ENCODE measurements at regions not wholly inside any gene's neighbourhood (a gene's known extent, or its start where the extent isn't known, plus 50 kb on each side); places are given as distances from the start of the nearest gene placed in this dataset. TPM values are rescaled to one million over a fixed set of nuclear protein-coding genes. Genes with fewer than 3 reads are reported as not detected.

DNA sequence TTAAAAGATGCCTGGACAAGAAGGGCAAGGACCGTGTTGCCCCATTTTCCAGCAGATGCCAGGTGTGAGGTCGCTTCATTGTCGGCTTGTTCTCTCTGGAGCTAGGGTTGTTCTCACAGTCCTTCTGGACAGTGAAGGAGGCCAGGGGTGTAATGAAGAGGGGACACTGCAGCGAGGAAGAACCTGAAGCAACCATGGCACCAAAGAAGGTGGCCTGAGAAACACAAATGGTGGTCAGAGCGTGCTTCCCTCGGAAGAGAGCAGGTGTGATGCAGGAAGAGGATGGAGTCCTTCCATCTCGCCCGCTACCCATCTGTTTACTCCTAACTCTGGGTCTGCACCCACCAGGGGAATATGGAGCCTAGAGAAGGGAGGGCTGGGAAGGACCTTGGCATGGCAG lies 50.3 kb upstream of the TWIST2 start:
- DNase-seq (ENCODE audit: low read depth): no peak
- H3K4me3 ChIP-seq (ENCODE audit: low read depth, low read length): no peak overlapping the region
- TF ChIP-seq, protein P1, sequence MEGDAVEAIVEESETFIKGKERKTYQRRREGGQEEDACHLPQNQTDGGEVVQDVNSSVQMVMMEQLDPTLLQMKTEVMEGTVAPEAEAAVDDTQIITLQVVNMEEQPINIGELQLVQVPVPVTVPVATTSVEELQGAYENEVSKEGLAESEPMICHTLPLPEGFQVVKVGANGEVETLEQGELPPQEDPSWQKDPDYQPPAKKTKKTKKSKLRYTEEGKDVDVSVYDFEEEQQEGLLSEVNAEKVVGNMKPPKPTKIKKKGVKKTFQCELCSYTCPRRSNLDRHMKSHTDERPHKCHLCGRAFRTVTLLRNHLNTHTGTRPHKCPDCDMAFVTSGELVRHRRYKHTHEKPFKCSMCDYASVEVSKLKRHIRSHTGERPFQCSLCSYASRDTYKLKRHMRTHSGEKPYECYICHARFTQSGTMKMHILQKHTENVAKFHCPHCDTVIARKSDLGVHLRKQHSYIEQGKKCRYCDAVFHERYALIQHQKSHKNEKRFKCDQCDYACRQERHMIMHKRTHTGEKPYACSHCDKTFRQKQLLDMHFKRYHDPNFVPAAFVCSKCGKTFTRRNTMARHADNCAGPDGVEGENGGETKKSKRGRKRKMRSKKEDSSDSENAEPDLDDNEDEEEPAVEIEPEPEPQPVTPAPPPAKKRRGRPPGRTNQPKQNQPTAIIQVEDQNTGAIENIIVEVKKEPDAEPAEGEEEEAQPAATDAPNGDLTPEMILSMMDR (IDR thresholded peaks at IDR 0.05; ENCODE audit: insufficient read depth, low read depth, low read length): no peak

Small RNA genes lying in the stretch of these regions (small RNA-seq; reads per million reads assigned to genes)
- gene AC113618.1: not detected

Measured in fibroblast of villous mesenchyme (primary cell).